MM.1S (cell line): ENCODE measurements at regions not wholly inside any gene's neighbourhood (a gene's known extent, or its start where the extent isn't known, plus 50 kb on each side); places are given as distances from the start of the nearest gene placed in this dataset.

Experiments used
- DNase-seq: peaks from one replicate; pipeline ENCODE4 v3.0.0-alpha.2; 2015
- H2AFZ ChIP-seq: fragments of 300-600 bp; sonication (generic); 2 replicates; pipeline ENCODE4 v1.6.0; 2016; ENCODE audit warnings: antibody characterized with exemption, low read length
- H3F3A ChIP-seq: fragments of 300-600 bp; sonication (generic); 2 replicates; pipeline ENCODE4 v1.6.1; 2016; ENCODE audit warnings: mild to moderate bottlenecking, antibody characterized with exemption, low read length, moderate library complexity, mixed read lengths; ENCODE audit not compliant: insufficient read depth
- H3K27ac ChIP-seq: fragments of 300-600 bp; sonication (generic); 2 replicates; pipeline ENCODE4 v1.5.1; 2016; ENCODE audit warnings: mild to moderate bottlenecking, low read length
- H3K27me3 ChIP-seq: fragments of 300-600 bp; sonication (generic); replicated peaks from 2 replicates; pipeline ENCODE4 v1.6.0; 2016; ENCODE audit warnings: low read length; ENCODE audit not compliant: insufficient read depth
- H3K36me3 ChIP-seq: fragments of 300-600 bp; sonication (generic); replicated peaks from 2 replicates; pipeline ENCODE4 v1.6.1; 2016; ENCODE audit warnings: mild to moderate bottlenecking, low read length, mixed read lengths; ENCODE audit not compliant: insufficient read depth
- H3K4me1 ChIP-seq: fragments of 300-600 bp; sonication (generic); 2 replicates; pipeline ENCODE4 v1.6.1; 2016; ENCODE audit warnings: low read length, mixed read lengths
- H3K4me2 ChIP-seq: fragments of 300-600 bp; sonication (generic); 2 replicates; pipeline ENCODE4 v1.6.0; 2016; ENCODE audit warnings: low read depth, low read length
- H3K4me3 ChIP-seq: fragments of 300-600 bp; sonication (generic); 2 replicates; pipeline ENCODE4 v1.5.1; 2016; ENCODE audit warnings: low read length, mixed read lengths
- H3K79me2 ChIP-seq: fragments of 300-600 bp; sonication (generic); 2 replicates; pipeline ENCODE4 v1.6.1; 2016; ENCODE audit warnings: mixed run types, low read length, mixed read lengths
- H3K9ac ChIP-seq: fragments of 300-600 bp; sonication (generic); 2 replicates; pipeline ENCODE4 v1.6.1; 2016; ENCODE audit warnings: low read length, mixed read lengths
- H3K9me2 ChIP-seq: fragments of 300-600 bp; sonication (generic); replicated peaks from 2 replicates; pipeline ENCODE4 v1.6.1; 2016; ENCODE audit warnings: mild to moderate bottlenecking, low read length, mixed read lengths; ENCODE audit not compliant: insufficient read depth
- H3K9me3 ChIP-seq: fragments of 300-600 bp; sonication (generic); replicated peaks from 2 replicates; pipeline ENCODE4 v1.6.1; 2016; ENCODE audit warnings: mild to moderate bottlenecking, low read length, mixed read lengths; ENCODE audit not compliant: insufficient read depth
- H4K20me1 ChIP-seq: fragments of 300-600 bp; sonication (generic); 2 replicates; pipeline ENCODE4 v1.6.1; 2016; ENCODE audit warnings: mild to moderate bottlenecking, low read length, moderate library complexity, mixed read lengths; ENCODE audit not compliant: insufficient read depth
- EZH2 ChIP-seq: fragments of 300-600 bp; sonication (generic); optimal IDR thresholded peaks from 2 replicates; pipeline ENCODE3; 2017; ENCODE audit warnings: low read depth, mild to moderate bottlenecking, antibody characterized with exemption, low read length, mixed read lengths
- EZH2phosphoT487 ChIP-seq: fragments of 300-600 bp; sonication (generic); IDR thresholded peaks from 2 replicates; pipeline ENCODE4 v1.6.1; 2018; ENCODE audit warnings: antibody characterized with exemption, low read length
- TF ChIP-seq, protein P1 (sequence below): fragments of 300-600 bp; sonication (generic); IDR thresholded peaks from 2 replicates; pipeline ENCODE4 v1.5.1; 2016; ENCODE audit warnings: antibody characterized with exemption, low read length, mixed read lengths

DNA sequence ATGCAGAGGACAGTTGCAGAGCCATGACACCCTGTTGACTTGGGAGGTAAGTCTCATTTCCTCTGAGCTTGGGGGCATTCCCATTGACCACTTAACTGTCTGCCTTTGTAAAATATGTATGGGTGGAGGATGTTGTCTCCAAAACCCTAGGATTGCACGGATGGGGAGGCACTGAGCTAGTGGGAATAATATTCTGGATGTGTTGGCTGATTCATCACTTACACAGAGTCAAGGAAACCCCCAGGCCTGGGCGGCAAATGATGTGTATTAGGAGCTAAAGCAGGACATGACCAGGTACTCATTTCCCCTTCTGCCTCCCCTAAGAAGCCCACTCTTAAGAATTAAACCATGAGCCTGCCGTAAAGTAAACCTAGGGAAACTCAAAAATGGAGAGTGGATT, 319.4 kb downstream of the VRK1 start:
- Histone ChIP-seq H3K27ac (no peak overlapping the region), H3K4me3 (no peak overlapping the region), H3F3A (no peaks in the 10 kb centered on the region), H3K4me1 (no peaks in the 10 kb centered on the region), H4K20me1 (no peaks in the 10 kb centered on the region), H3K9me2 (no peaks in the 10 kb centered on the region), H3K36me3 (no peaks in the 10 kb centered on the region), H3K4me2 (no peak overlapping the region), H2AFZ (no peak overlapping the region), H3K79me2 (no peaks in the 10 kb centered on the region), H3K9ac (no peak overlapping the region), H3K9me3 (no peaks in the 10 kb centered on the region), H3K27me3 (no peaks in the 10 kb centered on the region)
- DNase-seq = no peak
- TF ChIP-seq EZH2 (no peak), EZH2phosphoT487 (no peak)
- TF ChIP-seq, protein P1, sequence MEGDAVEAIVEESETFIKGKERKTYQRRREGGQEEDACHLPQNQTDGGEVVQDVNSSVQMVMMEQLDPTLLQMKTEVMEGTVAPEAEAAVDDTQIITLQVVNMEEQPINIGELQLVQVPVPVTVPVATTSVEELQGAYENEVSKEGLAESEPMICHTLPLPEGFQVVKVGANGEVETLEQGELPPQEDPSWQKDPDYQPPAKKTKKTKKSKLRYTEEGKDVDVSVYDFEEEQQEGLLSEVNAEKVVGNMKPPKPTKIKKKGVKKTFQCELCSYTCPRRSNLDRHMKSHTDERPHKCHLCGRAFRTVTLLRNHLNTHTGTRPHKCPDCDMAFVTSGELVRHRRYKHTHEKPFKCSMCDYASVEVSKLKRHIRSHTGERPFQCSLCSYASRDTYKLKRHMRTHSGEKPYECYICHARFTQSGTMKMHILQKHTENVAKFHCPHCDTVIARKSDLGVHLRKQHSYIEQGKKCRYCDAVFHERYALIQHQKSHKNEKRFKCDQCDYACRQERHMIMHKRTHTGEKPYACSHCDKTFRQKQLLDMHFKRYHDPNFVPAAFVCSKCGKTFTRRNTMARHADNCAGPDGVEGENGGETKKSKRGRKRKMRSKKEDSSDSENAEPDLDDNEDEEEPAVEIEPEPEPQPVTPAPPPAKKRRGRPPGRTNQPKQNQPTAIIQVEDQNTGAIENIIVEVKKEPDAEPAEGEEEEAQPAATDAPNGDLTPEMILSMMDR = no peak

DNA sequence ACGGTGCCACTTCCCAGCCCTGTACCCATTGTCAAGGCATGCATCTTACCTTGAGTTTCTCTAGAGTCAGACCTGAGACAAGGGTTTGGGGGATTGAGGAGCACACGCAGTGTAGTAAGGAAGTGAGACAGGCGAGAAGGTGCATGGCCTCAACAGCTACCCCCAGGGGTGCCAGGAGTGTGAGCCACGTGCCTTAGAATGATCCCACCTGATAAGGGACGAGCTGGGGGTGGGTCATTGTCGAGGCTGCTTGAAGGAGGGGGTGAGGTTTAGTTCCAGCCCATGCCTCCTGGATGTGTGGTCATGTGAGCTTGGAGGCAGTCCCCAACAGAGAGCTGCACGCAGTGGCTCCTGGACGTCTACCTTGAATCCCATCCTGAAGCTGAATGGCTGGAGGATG, 320.5 kb downstream of the VRK1 start:
- no peaks in the 10 kb centered on the region for H3K27me3 ChIP-seq
- H3K9me3 ChIP-seq = no peaks in the 10 kb centered on the region
- H3K27ac ChIP-seq = no peak overlapping the region
- H3K9me2 ChIP-seq = no peaks in the 10 kb centered on the region
- no peak overlapping the region for H3K4me2 ChIP-seq
- H3F3A ChIP-seq = no peaks in the 10 kb centered on the region
- H3K4me3 ChIP-seq = no peak overlapping the region
- H3K79me2 ChIP-seq = no peaks in the 10 kb centered on the region
- no peaks in the 10 kb centered on the region for H3K4me1 ChIP-seq
- H3K9ac ChIP-seq = no peak overlapping the region
- H3K36me3 ChIP-seq = no peaks in the 10 kb centered on the region
- no peaks in the 10 kb centered on the region for H4K20me1 ChIP-seq
- no peak overlapping the region for H2AFZ ChIP-seq
- TF ChIP-seq EZH2 (no peak), EZH2phosphoT487 (no peak)
- TF ChIP-seq, protein P1 = no peak
- DNase-seq = no peak

DNA sequence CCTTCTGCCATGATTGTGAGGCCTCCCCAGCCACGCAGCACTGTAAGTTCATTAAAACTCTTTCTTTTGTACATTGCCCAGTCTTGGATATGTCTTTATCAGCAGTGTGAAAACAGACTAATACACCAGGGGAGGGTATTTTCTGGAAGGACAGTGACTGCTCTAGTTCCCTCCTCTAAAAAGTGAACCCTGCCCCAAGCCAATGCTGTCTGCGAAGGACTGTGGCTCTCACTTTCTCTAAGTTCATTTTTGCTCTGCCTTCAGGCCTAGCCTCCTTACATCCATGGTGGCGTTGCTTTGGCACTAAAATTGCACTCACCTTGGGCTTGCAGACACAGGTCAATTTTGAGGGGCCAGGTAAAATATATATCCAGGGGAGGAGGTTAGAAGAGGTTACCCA, 323.0 kb downstream of the VRK1 start:
- no peaks in the 10 kb centered on the region for H3K9me3 ChIP-seq
- H3K9me2 ChIP-seq = no peaks in the 10 kb centered on the region
- H3K4me1 ChIP-seq = no peaks in the 10 kb centered on the region
- no peaks in the 10 kb centered on the region for H3K79me2 ChIP-seq
- no peak for DNase-seq
- no peak overlapping the region for H3K9ac ChIP-seq
- no peak overlapping the region for H3K27ac ChIP-seq
- H4K20me1 ChIP-seq = no peaks in the 10 kb centered on the region
- no peak overlapping the region for H3K4me2 ChIP-seq
- no peak overlapping the region for H3K4me3 ChIP-seq
- no peaks in the 10 kb centered on the region for H3K27me3 ChIP-seq
- H3F3A ChIP-seq = no peaks in the 10 kb centered on the region
- no peaks in the 10 kb centered on the region for H3K36me3 ChIP-seq
- no peak overlapping the region for H2AFZ ChIP-seq
- TF ChIP-seq EZH2 (no peak), EZH2phosphoT487 (no peak)
- TF ChIP-seq, protein P1 = no peak
